ENCODE measurements at regions not wholly inside any gene's neighbourhood (a gene's known extent, or its start where the extent isn't known, plus 50 kb on each side); places are given as distances from the start of the nearest gene placed in this dataset.

DNA sequence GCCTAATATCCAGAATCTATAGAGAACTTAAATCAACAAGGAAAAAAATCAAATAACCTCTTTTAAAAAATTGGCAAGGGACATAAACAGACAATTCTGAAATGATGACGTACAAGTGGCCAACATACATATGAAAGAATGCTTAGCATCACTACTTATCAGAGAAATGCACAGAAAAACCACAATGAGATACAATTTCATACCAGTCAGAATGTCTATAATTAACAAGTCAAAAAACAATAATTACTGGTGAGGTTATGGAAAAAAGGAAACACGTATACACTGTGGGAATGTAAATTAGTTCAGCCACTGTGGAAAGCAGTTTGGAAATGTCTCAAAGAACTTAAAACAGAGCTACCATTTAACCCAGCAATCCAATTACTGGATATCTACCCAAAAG lies 1192.0 kb downstream of the CDH12 start:
- H3K4me1 Mint-ChIP-seq (ENCODE audit: low read depth), result no peaks in the 10 kb centered on the region
- H3K4me3 Mint-ChIP-seq, result no peak overlapping the region
- H3K9me3 Mint-ChIP-seq, result peaks cover 31% of the 10 kb centered on the region
- H3K27me3 Mint-ChIP-seq, result no peaks in the 10 kb centered on the region
- H3K27ac Mint-ChIP-seq, result no peak overlapping the region
- intact Hi-C loops (cut with micrococcal nuclease), result no loop called here
- no peaks in the 10 kb centered on the region for H3K36me3 Mint-ChIP-seq (ENCODE audit: low read depth)

DNA sequence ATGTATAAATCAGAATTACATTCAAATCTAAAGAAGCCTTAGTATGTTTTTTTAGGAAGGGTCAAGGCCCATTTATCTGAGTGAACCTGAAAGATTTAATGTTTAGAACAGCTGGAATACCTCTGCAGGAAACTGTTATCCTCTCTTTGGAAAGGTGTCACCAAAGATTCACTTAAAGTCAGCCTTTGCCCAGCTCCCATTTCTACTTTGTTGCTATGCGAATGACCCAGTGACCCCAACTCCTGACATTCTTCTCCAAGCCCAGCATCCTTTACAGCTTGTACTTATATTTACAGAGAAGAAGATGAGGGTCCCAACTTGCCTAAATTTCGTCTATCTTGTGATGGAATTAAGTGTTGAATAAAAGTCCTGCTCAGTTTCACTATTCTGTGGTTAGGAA lies 1198.6 kb downstream of the CDH12 start:
- Mint-ChIP-seq H3K27me3 (no peaks in the 10 kb centered on the region), H3K9me3 (no peaks in the 10 kb centered on the region), H3K27ac (no peak overlapping the region), H3K4me1 (ENCODE audit: low read depth) (no peaks in the 10 kb centered on the region), H3K4me3 (no peak overlapping the region), H3K36me3 (ENCODE audit: low read depth) (no peaks in the 10 kb centered on the region)
- intact Hi-C loops (cut with micrococcal nuclease), result no loop called here

DNA sequence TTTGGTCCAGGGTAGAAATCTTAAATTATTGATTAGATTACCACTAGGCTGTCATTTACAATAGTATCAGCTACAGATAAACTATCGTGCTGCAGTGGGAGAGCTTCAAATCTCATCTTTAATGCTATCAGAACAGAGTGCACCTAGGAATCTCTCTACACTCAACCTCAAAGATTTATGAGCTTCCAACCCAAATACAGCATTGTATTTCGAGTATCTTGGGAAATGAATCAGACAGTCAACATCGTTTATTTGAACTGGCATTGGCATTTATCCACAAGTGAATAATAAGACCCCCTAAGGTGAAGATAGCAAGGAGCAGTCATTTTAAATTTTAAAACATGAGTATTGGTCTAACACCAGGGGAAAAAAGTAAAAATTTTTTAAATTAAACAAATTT lies 1203.2 kb downstream of the CDH12 start:
- Mint-ChIP-seq H3K36me3 (ENCODE audit: low read depth) (no peaks in the 10 kb centered on the region), H3K4me3 (no peak overlapping the region), H3K4me1 (ENCODE audit: low read depth) (no peaks in the 10 kb centered on the region), H3K27me3 (no peaks in the 10 kb centered on the region), H3K27ac (no peak overlapping the region), H3K9me3 (no peaks in the 10 kb centered on the region)
- intact Hi-C loops (cut with micrococcal nuclease), result no loop called here

DNA sequence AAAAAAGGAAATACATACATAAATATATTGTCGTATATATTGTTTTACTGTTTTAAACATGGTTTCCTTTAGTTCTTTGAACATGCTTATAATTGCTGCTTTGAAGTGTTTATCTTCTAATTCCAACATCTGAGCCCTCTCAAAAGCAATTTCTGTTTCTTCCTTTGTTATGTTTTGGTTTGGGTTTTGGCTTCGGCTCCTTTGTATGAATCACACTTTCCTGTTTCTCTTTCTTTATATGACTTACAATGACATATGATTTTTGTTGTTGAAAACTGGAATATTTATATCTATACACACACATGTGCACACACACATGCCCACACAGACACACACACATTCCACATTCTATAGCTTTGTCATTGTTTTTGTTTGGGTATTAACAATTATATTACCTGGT lies 1206.7 kb downstream of the CDH12 start:
- intact Hi-C loops (cut with micrococcal nuclease), result no loop called here
- Mint-ChIP-seq H3K4me1 (ENCODE audit: low read depth) (no peaks in the 10 kb centered on the region), H3K27me3 (no peaks in the 10 kb centered on the region), H3K4me3 (no peak overlapping the region), H3K27ac (no peak overlapping the region), H3K9me3 (no peaks in the 10 kb centered on the region), H3K36me3 (ENCODE audit: low read depth) (no peaks in the 10 kb centered on the region)

DNA sequence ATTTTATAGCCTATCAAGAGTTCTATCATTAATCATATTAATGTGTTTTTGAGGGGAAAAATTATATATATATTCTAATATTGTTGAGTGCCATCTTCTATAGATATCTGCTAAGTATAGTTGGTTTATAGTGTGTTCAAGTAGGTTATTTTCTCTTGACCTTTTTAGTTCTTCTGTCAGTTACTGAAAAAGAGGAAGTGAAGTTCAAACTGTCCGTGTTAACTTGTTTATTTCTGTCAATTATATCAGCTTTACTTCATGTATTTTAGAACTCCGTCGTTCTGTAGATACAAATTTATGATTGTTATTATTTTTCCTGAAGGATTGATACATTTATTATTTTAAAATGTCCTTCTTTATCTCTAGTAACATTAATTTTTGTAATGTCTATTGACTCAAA lies 1209.1 kb downstream of the CDH12 start:
- Mint-ChIP-seq H3K27ac (no peak overlapping the region), H3K4me1 (ENCODE audit: low read depth) (no peaks in the 10 kb centered on the region), H3K36me3 (ENCODE audit: low read depth) (no peaks in the 10 kb centered on the region), H3K27me3 (no peaks in the 10 kb centered on the region), H3K9me3 (no peaks in the 10 kb centered on the region), H3K4me3 (no peak overlapping the region)
- intact Hi-C loops (cut with micrococcal nuclease), result no loop called here

DNA sequence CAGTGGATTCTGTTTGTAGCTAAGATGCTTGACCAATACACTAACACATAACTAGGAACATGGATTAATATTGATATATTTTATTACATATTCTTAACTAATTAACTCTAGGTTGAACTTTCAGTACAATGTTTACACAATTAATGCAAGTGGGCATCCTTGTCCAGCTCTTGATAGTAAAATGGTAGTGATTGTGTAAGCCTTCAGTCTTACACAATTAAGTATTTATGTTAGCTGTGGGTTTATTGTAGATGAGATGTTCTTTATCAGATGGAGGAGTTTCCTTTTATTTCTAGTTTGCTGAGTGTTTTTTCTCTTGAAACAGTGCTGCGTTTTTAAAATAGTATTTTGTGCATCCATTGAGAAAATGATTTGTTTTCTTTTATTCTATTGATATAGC lies 1210.8 kb downstream of the CDH12 start:
- Mint-ChIP-seq H3K4me3 (no peak overlapping the region), H3K27ac (no peak overlapping the region), H3K27me3 (no peaks in the 10 kb centered on the region), H3K4me1 (ENCODE audit: low read depth) (no peaks in the 10 kb centered on the region), H3K9me3 (peaks cover 8% of the 10 kb centered on the region), H3K36me3 (ENCODE audit: low read depth) (no peaks in the 10 kb centered on the region)
- intact Hi-C loops (cut with micrococcal nuclease), result no loop called here

DNA sequence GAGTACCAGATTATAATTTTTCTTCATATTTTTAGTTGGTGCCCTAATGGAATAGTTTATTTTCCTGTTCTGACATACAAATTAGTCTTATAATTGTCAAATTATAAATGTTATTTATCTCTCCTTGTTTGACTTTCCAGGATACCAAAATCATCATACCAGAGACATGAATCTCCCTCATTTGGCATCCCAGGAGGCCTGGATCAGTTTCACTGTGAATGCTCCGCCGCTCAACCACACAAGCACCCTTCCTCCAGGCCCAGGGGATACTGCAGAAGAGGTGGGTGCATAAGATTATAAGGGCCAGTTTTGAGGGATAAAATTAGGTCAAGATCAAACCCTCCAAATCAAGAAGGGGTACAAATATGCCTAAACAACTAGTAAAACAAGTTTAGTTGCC lies 1229.3 kb downstream of the CDH12 start:
- intact Hi-C loops (cut with micrococcal nuclease), result no loop called here
- Mint-ChIP-seq H3K9me3 (peaks cover 31% of the 10 kb centered on the region), H3K4me3 (no peak overlapping the region), H3K4me1 (ENCODE audit: low read depth) (no peaks in the 10 kb centered on the region), H3K27ac (no peak overlapping the region), H3K36me3 (ENCODE audit: low read depth) (no peaks in the 10 kb centered on the region), H3K27me3 (no peaks in the 10 kb centered on the region)

DNA sequence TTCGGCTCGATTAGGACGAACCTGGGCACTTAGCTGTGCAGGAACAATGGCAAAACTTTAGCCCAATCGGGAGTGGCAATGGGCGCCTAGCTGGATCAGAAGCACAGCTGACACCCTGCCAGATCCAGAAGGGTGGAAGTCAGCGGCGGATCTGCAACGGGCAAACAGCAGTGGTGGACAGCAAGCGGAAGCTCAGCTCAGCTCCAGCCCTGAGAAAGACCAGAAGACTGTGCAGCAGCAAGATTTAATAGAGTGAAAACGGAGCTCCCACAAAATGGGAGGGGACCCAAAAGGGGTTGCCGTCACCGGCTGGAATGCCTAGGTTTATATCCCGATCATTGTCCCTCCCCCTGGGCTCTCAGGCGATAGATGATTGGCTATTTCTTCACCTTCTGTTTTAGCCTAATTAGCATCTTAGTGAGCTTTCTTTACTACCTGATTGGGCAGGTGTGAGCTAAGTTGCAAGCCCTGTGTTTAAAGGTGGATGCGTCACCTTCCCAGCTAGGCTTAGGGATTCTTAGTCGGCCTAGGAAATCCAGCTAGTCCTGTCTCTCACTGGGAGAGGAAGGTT lies 1237.9 kb downstream of the CDH12 start:
- intact Hi-C loops (cut with micrococcal nuclease), result no loop called here
- Mint-ChIP-seq H3K4me1 (ENCODE audit: low read depth) (no peaks in the 10 kb centered on the region), H3K36me3 (ENCODE audit: low read depth) (no peaks in the 10 kb centered on the region), H3K27ac (no peak overlapping the region), H3K9me3 (peaks cover 76% of the 10 kb centered on the region), H3K4me3 (no peak overlapping the region), H3K27me3 (no peaks in the 10 kb centered on the region)

DNA sequence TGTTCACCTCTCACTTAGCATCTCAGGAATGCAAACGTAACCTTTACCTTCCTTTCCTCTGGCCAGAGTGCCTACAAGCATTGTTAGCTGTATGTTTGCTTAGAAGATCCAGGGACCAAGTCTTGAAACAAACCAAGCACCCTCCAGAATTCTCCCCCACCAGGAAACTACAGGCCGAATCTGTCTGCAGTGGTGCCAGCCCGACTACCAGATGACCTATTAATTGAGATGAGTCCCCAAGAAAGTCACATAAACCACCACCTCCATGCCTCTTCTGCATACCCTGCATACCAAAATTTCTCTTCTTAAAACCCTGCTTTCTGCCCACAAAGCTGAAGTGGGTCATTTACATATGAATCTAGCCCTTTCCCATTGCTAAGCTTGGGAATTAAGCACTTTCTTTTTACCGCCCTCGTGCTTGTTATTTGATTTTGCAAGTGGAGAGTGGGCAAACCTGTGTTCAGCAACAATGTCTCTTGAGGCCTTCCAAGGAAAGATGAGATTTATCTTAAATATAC lies 1239.1 kb downstream of the CDH12 start:
- Mint-ChIP-seq H3K27ac (no peak overlapping the region), H3K4me1 (ENCODE audit: low read depth) (no peaks in the 10 kb centered on the region), H3K4me3 (no peak overlapping the region), H3K36me3 (ENCODE audit: low read depth) (no peaks in the 10 kb centered on the region), H3K27me3 (no peaks in the 10 kb centered on the region), H3K9me3 (peaks cover 79% of the 10 kb centered on the region)
- intact Hi-C loops (cut with micrococcal nuclease), result no loop called here

DNA sequence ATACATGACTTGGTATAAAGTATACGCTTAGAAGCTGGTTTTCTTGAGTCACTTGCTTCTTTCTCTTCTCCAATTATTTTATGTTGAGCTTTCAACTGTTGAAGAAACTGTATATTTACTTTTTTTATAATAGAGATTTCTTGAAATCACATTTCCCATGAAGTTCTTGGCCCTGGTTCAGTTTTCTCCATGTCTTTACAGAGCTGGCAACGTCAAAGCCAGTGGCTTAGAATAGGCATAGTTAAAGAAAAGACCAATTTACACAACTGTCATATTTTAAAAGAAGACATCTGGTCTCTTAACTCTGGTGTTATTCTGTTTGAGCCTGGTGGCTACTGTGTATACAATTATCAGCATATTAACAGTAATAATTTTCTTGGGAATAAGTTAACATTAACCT lies 1249.3 kb downstream of the CDH12 start:
- no peaks in the 10 kb centered on the region for H3K4me1 Mint-ChIP-seq (ENCODE audit: low read depth)
- H3K27me3 Mint-ChIP-seq, result no peaks in the 10 kb centered on the region
- H3K4me3 Mint-ChIP-seq, result no peak overlapping the region
- H3K9me3 Mint-ChIP-seq, result peaks cover 9% of the 10 kb centered on the region
- H3K27ac Mint-ChIP-seq, result no peak overlapping the region
- intact Hi-C loops (cut with micrococcal nuclease), result no loop called here
- H3K36me3 Mint-ChIP-seq (ENCODE audit: low read depth), result no peaks in the 10 kb centered on the region

DNA sequence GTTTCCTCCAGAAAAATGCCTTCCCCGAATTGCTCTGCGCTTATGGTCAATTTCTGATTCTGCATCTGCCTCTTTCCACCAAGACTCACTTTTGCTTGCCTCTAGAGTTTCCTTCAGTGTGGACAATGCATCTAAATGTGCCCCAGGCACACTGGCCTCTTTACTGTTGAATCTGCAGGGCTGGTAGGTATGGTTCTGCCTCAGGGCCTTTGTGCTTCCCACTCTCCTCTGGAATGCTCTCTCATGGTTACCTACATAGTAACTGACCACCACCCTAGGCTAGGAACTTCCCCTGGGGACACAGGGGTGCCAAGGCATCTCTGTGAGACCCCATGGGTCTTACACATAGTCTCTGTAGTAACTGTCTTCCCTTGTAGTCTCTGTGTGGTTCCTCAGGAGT lies 1258.6 kb downstream of the CDH12 start:
- H3K4me3 Mint-ChIP-seq, result no peak overlapping the region
- H3K36me3 Mint-ChIP-seq (ENCODE audit: low read depth), result no peaks in the 10 kb centered on the region
- intact Hi-C loops (cut with micrococcal nuclease), result no loop called here
- H3K9me3 Mint-ChIP-seq, result peaks cover 37% of the 10 kb centered on the region
- no peak overlapping the region for H3K27ac Mint-ChIP-seq
- H3K27me3 Mint-ChIP-seq, result no peaks in the 10 kb centered on the region
- H3K4me1 Mint-ChIP-seq (ENCODE audit: low read depth), result no peaks in the 10 kb centered on the region

DNA sequence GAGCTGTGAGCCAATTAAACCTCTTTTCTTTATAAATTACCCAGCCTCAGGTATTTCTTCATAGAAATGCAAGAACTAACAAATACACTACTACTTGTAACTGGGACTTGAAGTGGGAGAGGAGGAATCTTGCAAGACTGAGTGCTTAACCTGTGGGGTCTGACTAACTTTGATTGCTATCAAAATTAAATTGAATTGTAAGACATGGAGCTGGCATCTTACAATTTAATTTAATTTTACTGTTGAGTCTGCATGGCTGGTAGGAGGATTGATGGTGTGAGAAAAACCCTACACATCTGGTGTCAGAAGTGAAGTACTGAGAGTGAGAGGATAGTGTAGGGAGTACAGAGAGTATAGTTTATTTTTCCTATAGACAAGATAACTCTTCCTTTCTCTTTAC lies 1259.9 kb downstream of the CDH12 start:
- Mint-ChIP-seq H3K4me1 (ENCODE audit: low read depth) (no peaks in the 10 kb centered on the region), H3K4me3 (no peak overlapping the region), H3K36me3 (ENCODE audit: low read depth) (no peaks in the 10 kb centered on the region), H3K9me3 (peaks cover 37% of the 10 kb centered on the region), H3K27ac (no peak overlapping the region), H3K27me3 (no peaks in the 10 kb centered on the region)
- intact Hi-C loops (cut with micrococcal nuclease), result no loop called here

DNA sequence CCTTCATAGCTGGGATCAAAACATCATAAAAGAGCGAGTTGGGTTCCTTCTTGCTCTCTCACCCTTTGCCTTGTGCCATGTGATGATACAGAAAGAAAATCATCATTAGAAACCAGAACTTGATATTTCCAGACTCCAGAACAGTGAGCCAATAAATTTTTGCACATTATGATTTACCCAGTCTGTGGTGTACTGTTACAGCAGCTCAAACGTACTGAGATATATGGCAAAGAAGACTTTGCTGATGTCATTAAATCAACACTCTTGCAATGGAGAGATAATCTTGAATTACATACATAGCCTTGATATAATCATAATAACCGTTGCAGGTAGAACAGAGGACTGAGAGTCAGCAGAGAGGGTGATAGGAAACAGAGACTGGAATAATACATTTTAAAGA lies 1271.6 kb downstream of the CDH12 start:
- Mint-ChIP-seq H3K27me3 (no peaks in the 10 kb centered on the region), H3K4me3 (no peak overlapping the region)

DNA sequence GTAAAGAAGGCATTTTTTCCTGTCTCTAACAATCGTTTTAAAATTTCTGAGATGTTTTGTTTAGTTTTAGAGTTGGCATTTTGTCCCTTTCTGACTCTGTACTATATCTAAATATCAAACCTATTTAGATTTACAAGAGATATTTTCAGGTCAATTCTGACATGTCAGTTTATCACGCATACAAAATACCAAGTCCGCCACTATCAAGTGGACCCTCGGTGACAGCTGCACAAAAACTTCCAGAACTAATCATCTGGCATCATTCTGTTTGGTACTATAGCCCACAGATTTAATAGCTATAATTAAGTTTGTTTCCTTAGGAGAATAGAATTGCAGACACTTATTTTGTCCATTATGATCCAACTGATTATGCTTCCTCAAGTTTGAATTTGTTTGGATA lies 1278.2 kb downstream of the CDH12 start:
- H3K27me3 Mint-ChIP-seq, result no peaks in the 10 kb centered on the region
- peaks cover 8% of the 10 kb centered on the region for H3K9me3 Mint-ChIP-seq
- no peak overlapping the region for H3K4me3 Mint-ChIP-seq
- no peaks in the 10 kb centered on the region for H3K4me1 Mint-ChIP-seq (ENCODE audit: low read depth)
- no peaks in the 10 kb centered on the region for H3K36me3 Mint-ChIP-seq (ENCODE audit: low read depth)
- no peak overlapping the region for H3K27ac Mint-ChIP-seq
- intact Hi-C loops (cut with micrococcal nuclease), result no loop called here

More for the DNA sequence above, 1271.6 kb downstream of the CDH12 start:
- Mint-ChIP-seq H3K4me1 (ENCODE audit: low read depth) (no peaks in the 10 kb centered on the region), H3K36me3 (ENCODE audit: low read depth) (no peaks in the 10 kb centered on the region), H3K9me3 (peaks cover 29% of the 10 kb centered on the region), H3K27ac (no peak overlapping the region)
- intact Hi-C loops (cut with micrococcal nuclease), result no loop called here

DNA sequence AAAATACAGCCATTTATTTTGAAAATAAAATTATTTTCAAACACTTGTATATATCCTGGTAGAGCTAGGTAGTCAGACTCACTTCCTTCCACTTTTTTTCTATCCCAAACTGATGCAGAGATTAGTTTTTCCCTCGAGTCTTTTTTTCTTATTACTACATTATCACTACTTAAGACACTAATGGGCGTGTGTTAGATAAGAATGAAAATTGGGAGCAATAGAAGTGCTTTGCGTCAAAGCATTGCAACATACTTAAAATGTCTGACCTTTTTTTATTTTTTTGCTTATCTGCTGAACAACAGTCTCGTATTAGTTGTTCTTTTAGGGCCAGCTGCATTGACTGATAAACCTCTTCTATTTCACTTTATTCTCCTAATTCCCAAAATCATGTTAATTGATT lies 1278.7 kb downstream of the CDH12 start:
- intact Hi-C loops (cut with micrococcal nuclease), result no loop called here
- Mint-ChIP-seq H3K9me3 (peaks cover 4% of the 10 kb centered on the region), H3K4me1 (ENCODE audit: low read depth) (no peaks in the 10 kb centered on the region), H3K4me3 (no peak overlapping the region), H3K27ac (no peak overlapping the region), H3K36me3 (ENCODE audit: low read depth) (no peaks in the 10 kb centered on the region), H3K27me3 (no peaks in the 10 kb centered on the region)

All from dendritic cell treated with granulocyte-macrophage colony-stimulating factor and Interleukin-4, amounts not matched to agents 40 ng/mL and 50 ng/mL, for 4 days (primary cell).